ENCODE measurements at regions not wholly inside any gene's neighbourhood (a gene's known extent, or its start where the extent isn't known, plus 50 kb on each side); places are given as distances from the start of the nearest gene placed in this dataset.
A peak's percentile ranks its signal among the peaks of the same experiment; 100 is the strongest.

DNA sequence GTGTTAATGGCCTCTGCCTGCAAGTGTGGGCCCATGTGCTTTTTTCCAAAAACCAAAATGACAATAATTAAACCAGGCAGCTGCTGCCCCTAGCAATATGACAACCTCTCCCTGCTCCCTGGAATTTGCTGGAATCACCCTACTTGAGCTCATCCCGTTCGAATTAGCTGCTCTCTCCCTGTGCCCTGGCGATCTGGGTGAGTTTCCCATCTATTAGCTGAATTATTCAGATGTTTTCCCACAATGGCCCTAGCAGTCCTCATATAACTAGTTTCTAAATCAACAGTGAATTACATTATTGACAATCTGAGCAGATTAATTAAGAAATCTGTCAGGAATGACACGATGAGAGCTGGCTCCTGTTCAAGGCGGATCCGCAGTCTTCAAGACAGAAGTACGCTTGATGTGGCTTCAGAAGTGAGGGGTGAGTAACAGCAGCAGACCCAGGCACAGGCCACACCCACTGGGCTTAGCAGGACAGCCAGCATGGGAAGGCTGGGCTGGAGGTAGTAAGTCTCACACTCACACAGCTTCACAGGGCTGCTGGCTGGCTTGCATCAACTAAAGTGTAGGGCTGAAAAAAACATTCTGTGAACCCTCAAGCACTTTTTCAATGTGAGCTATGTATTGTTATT lies 366.2 kb upstream of the ID2 start:
- TF ChIP-seq TCF12 (IDR thresholded peaks at IDR 0.05; ENCODE audit: low read depth) (no peak), EGR1 (IDR thresholded peaks at IDR 0.05) (no peak), CREB1 (IDR thresholded peaks at IDR 0.05; ENCODE audit: low read depth) (no peak), ZBTB7A (IDR thresholded peaks at IDR 0.05; ENCODE audit: low read depth) (no peak)

DNA sequence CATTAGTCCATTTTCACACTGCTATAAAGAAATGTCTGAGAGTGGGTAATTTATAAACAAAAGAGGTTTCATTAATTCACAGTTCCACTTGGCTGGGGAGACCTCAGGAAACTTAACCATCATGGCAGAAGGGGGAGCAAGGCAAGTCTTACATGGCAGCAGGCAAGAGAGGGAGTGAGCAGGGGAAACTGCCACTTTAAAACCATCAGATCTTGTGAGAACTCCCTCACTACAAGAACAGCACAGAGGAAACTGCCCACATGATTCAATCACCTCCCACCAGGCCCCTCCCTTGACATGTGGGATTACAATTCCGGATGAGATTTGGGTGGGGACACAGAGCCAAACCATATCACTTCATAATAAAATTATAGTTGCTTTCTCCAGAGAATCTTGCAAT lies 365.5 kb upstream of the ID2 start:
- TF ChIP-seq EGR1 (IDR thresholded peaks at IDR 0.05) (no peak), ZBTB7A (IDR thresholded peaks at IDR 0.05; ENCODE audit: low read depth) (no peak), CREB1 (IDR thresholded peaks at IDR 0.05; ENCODE audit: low read depth) (no peak), RAD21 (IDR thresholded peaks at IDR 0.05; ENCODE audit: low read depth) (no peak), TEAD4 (IDR thresholded peaks at IDR 0.05) (no peak), NFIC (IDR thresholded peaks at IDR 0.05) (no peak), TCF12 (IDR thresholded peaks at IDR 0.05; ENCODE audit: low read depth) (no peak), CEBPB (IDR thresholded peaks at IDR 0.05) (no peak), EP300 (IDR thresholded peaks at IDR 0.05; ENCODE audit: borderline replicate concordance) (no peak), YY1 (IDR thresholded peaks at IDR 0.05; ENCODE audit: low read depth) (no peak), FOXM1 (IDR thresholded peaks at IDR 0.05; ENCODE audit: borderline replicate concordance, low read depth) (no peak), TAF1 (IDR thresholded peaks at IDR 0.05; ENCODE audit: low read depth) (no peak), REST (IDR thresholded peaks at IDR 0.05; ENCODE audit: low read depth) (no peak)
- TF ChIP-seq, protein P1, sequence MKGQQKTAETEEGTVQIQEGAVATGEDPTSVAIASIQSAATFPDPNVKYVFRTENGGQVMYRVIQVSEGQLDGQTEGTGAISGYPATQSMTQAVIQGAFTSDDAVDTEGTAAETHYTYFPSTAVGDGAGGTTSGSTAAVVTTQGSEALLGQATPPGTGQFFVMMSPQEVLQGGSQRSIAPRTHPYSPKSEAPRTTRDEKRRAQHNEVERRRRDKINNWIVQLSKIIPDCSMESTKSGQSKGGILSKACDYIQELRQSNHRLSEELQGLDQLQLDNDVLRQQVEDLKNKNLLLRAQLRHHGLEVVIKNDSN (IDR thresholded peaks at IDR 0.05) = no peak
- TF ChIP-seq, protein P2, sequence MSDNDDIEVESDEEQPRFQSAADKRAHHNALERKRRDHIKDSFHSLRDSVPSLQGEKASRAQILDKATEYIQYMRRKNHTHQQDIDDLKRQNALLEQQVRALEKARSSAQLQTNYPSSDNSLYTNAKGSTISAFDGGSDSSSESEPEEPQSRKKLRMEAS (IDR thresholded peaks at IDR 0.05) = no peak

GRCh38 chr2:8317418-8317817 lies 364.4 kb upstream of the ID2 start:
- TF ChIP-seq YY1 (IDR thresholded peaks at IDR 0.05; ENCODE audit: low read depth) (no peak), EGR1 (IDR thresholded peaks at IDR 0.05) (no peak)
- TF ChIP-seq, protein P1 (IDR thresholded peaks at IDR 0.05) = 0 out of 2 replicates have a peak, but pooled peaks have one; percentile 7

DNA sequence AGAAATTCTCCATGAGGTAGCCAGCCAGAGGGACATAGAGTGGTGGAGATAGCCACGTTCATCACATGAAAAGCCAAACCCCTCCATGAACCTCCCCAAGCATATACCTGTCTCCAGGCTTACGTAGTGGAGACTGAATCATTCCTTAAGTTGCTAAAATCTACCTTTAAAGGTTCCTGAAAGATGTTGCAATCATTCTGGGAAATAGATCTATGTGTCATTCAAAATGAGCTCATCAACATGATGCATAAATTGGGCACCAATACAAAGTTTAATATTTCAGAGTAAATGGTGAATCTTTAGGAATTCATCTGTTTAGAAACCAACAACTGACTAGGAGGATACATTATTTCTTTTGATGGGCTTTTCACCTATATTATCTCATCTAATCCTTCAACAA lies 362.6 kb upstream of the ID2 start:
- TF ChIP-seq CREB1 (IDR thresholded peaks at IDR 0.05; ENCODE audit: low read depth) (no peak), CEBPB (IDR thresholded peaks at IDR 0.05) (no peak), EGR1 (IDR thresholded peaks at IDR 0.05) (no peak), NFIC (IDR thresholded peaks at IDR 0.05) (no peak), ZBTB7A (IDR thresholded peaks at IDR 0.05; ENCODE audit: low read depth) (no peak), TEAD4 (IDR thresholded peaks at IDR 0.05) (no peak), EP300 (IDR thresholded peaks at IDR 0.05; ENCODE audit: borderline replicate concordance) (no peak), TCF12 (IDR thresholded peaks at IDR 0.05; ENCODE audit: low read depth) (no peak), RAD21 (IDR thresholded peaks at IDR 0.05; ENCODE audit: low read depth) (no peak), FOXM1 (IDR thresholded peaks at IDR 0.05; ENCODE audit: borderline replicate concordance, low read depth) (no peak), YY1 (IDR thresholded peaks at IDR 0.05; ENCODE audit: low read depth) (no peak), REST (IDR thresholded peaks at IDR 0.05; ENCODE audit: low read depth) (no peak), TAF1 (IDR thresholded peaks at IDR 0.05; ENCODE audit: low read depth) (no peak)
- TF ChIP-seq, protein P1 (IDR thresholded peaks at IDR 0.05) = no peak
- TF ChIP-seq, protein P2 (IDR thresholded peaks at IDR 0.05) = no peak

DNA sequence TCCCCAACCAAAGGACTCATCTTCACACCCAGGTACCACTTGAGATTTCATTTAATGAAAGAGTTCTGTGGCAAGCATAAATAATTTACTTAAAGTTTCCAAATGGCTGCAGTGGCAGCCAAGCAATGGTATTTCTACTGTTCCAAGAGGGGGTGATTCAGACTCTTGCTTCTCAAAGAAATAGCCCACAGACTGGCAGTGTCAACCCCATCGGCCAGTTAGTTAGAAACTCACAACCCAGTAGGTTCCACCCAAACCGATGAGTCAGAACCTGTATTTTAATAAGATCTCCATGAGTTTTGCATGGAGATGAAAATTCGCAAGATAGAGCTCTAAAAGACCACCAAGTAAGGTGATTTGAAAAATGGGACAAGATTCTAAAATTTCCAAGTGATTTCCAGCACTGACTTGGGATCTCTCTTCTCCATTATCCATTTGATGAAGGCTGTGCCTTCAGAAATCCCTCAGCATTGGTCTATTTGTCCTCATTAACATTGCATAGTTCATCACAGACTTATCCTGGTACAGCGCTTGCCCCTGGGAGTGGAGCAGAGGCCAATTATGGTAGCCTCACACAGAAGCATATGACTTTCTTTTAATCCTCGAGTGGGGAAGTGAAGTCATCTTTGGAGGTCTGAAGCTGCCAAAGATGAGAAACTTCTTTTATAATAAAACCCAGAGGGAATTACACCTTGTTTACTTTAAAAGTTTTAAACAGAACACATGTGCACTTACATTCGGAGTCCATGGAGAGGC lies 361.4 kb upstream of the ID2 start:
- TF ChIP-seq CEBPB (IDR thresholded peaks at IDR 0.05) (no peak), RAD21 (IDR thresholded peaks at IDR 0.05; ENCODE audit: low read depth) (no peak), TEAD4 (IDR thresholded peaks at IDR 0.05) (no peak)
